ENCODE measurements at regions not wholly inside any gene's neighbourhood (a gene's known extent, or its start where the extent isn't known, plus 50 kb on each side); places are given as distances from the start of the nearest gene placed in this dataset.

DNA sequence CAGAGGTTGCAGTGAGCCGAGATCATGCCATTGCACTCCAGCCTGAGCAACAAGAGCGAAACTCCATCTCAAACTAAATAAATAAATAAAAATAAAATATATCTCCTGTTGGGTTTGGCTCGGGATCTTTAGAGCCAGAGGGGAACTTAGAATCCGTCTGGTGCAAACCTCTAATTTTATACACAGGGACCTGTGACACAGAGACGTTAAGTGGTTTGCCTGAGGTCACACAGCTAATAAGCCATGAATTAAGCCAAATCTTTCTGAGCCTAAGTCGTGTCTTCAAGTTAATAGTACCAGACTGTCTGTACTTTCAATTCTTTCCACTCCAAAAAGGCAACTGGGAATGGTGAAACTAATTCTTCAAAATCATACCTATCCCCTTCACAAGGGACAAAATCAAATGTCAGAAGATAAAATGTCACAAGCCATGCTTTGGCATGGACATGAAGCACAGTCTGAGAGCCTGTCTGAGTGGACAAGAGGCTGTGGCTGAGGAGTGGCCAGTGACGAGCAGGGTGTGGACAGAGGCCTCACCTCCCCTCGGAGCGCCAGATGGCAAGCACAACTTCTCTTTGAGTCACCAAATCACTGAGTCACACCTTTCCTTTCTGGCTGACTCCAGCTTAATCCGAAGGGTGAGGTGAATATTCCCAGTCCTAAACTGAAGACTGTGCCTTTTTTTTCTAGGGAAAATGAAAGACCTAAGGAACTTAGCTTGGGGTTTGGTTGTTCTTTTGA is 177.4 kb downstream of the TFAP2A start:
- no peak for DNase-seq (ENCODE audit: low read depth)

- no peak for DNase-seq (ENCODE audit: low read depth)
These were observed 179.5 kb downstream of the TFAP2A start for GRCh38 chr6:10235344-10235743.

DNA sequence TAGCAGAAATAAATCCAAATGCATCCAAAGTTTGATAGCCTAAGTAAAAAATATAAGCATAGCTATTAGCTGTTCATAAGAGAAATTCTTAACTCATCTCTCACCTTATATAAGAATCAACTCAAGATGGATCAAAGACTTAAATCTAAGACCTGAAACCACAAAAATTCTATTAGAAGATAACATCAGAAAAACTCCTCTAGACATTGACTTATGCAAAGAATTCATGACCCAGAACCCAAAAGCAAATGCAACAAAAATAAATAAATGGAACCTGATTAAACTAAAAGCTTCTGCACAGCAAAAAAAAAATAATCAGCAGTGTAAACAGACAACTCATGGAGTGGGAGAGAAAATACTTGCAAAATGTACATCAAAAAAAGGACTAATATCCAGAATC is 184.3 kb downstream of the TFAP2A start:
- DNase-seq (ENCODE audit: low read depth), result no peak

- no peak for DNase-seq (ENCODE audit: low read depth)
These were observed 191.0 kb downstream of the TFAP2A start for GRCh38 chr6:10223841-10224240.

DNA sequence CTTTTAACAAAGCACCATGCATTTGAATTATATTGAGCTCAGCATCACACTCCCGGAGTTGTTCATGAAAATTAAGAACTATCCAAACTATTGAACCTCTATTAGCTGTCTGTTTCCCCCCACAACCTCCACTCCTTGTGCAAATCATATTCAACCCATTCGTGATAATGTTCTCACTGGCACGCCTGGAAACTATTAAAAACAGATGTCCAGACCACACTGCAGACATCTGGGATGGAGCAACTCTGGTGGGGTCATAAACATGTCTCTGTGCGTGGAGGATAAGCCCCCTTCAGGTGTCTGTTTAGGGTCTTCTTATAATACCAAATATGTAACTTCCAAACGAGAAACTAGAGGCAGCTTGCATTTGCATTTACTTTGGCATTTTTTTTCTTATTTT is 193.7 kb downstream of the TFAP2A start:
- DNase-seq (ENCODE audit: low read depth), result no peak

- no peak for DNase-seq (ENCODE audit: low read depth)
These were observed 195.4 kb downstream of the TFAP2A start for GRCh38 chr6:10219510-10219909.

GRCh38 chr6:10217111-10217510 is 197.8 kb downstream of the TFAP2A start:
- no peak for DNase-seq (ENCODE audit: low read depth)

GRCh38 chr6:10215326-10216110 is 199.4 kb downstream of the TFAP2A start:
- no peak for DNase-seq (ENCODE audit: low read depth)

GRCh38 chr6:10210052-10210451 is 204.8 kb downstream of the TFAP2A start:
- no peak for DNase-seq (ENCODE audit: low read depth)

- DNase-seq (ENCODE audit: low read depth), result no peak
These were observed 209.0 kb downstream of the TFAP2A start for GRCh38 chr6:10205892-10206291.

DNA sequence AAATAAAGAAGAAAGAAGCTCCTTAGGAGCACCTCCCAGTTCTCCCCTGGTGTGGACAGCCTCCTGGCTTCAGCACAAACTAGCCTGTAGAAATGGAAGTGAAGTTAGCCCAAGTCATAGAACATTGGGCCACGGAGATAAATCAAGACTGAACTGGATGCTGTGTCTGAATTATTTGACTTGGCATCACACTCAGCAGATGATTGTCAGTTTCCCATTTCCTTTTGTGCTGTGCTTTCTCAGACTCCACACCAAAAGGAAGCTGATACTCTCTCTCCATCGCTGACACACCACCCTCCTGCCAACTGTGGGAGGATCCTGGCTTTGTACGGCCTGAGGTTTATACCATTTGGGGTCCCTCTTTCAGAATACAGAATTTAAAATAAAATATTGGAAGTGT is 209.8 kb downstream of the TFAP2A start:
- DNase-seq (ENCODE audit: low read depth), result no peak

- no peak for DNase-seq (ENCODE audit: low read depth)
These were observed 211.2 kb downstream of the TFAP2A start for GRCh38 chr6:10203651-10204050.

GRCh38 chr6:10202581-10202980 is 212.3 kb downstream of the TFAP2A start:
- no peak for DNase-seq (ENCODE audit: low read depth)

GRCh38 chr6:10201606-10202510 is 213.0 kb downstream of the TFAP2A start:
- no peak for DNase-seq (ENCODE audit: low read depth)

DNA sequence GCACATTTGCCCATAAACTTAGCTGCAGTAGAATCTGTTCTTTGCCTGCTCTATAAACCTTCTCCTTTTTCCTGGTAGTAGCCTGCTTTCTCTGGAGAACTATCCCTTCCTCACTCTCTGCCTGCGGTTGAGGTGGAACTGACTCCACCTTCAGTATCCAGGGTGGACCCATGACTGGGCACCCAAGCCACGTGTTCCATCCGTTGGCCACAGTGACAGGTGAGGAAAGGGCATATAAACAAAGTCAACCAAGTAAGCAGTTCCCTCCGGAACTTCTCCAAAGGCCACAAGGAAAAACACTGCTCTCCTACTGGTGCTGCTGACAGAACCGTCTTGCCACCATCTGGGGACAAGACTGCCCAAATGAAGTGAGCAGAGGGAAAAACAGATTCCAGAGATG is 218.8 kb downstream of the TFAP2A start:
- DNase-seq (ENCODE audit: low read depth), result no peak

GRCh38 chr6:10194816-10195672 is 219.8 kb downstream of the TFAP2A start:
- DNase-seq (ENCODE audit: low read depth), result no peak

DNA sequence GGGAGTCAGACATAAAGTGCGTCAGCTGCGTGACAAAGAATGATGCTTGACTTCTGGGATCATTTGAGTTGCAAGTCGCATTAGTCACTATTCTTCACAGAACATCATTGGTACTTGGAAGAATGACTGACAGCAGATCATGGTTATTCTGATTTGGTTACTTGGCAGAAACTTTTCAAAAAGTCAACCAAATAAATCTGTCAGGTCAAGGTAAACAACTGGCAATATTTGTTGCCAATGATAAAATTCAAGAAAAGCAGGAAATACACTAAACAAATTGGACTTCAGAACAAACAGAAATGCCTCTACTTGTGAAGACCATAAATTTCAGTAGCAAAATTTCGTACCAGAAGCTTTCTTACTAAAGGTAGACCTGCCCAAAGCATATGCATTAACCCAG is 221.6 kb downstream of the TFAP2A start:
- DNase-seq (ENCODE audit: low read depth), result no peak

- no peak for DNase-seq (ENCODE audit: low read depth)
These were observed 224.8 kb downstream of the TFAP2A start for GRCh38 chr6:10190042-10190441.

- no peak for DNase-seq (ENCODE audit: low read depth)
These were observed 230.3 kb downstream of the TFAP2A start for GRCh38 chr6:10184371-10185227.
